ENCODE measurements at regions not wholly inside any gene's neighbourhood (a gene's known extent, or its start where the extent isn't known, plus 50 kb on each side); places are given as distances from the start of the nearest gene placed in this dataset.

DNA sequence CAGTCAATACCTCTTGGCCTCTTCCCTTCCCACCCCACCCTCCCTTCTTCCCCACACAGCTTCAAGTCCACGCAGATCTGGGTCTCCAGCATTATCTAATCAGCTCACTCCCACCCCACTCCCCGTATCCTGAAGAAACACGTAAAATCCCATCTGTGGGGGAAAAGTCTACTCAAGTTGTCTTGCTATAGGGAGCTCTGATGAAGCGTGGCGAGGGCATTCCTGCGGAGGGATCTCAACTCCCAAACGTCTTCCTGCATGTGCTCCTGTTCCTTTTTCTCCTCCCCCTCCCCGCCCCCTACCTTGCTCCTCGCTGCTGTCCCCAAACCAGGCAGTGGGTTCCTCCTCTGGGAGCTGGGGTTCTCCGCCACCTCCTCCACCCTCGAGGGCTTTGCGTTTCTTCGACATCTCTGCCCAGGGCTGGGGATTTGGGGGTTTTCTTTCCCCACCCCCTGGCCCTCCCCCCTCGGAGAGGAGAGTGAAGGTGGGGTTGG, 181.8 kb downstream of the TBXT start:
- no peaks in the 10 kb centered on the region for H3K79me2 ChIP-seq (ENCODE audit: insufficient read depth)
- no peak overlapping the region for H3K4me2 ChIP-seq (ENCODE audit: unreplicated experiment)
- 29 to 32% methylated on average over 10 to 14 of the region's 14 CpGs for WGBS, 2 experiments (ENCODE audit: low coverage in 1 of 2, low lambda C conversion rate in 2 of 2, missing lambda C conversion rate in 2 of 2)
- in situ Hi-C loops (cut with MboI): no loop called here
- no peaks in the 10 kb centered on the region for H3K9me2 ChIP-seq (ENCODE audit: insufficient read depth)
- H3K36me3 ChIP-seq (ENCODE audit: low read depth): no peaks in the 10 kb centered on the region
- DNase-seq: no peak
- H3F3A ChIP-seq (ENCODE audit: insufficient read depth): no peaks in the 10 kb centered on the region
- H3K9me3 ChIP-seq (ENCODE audit: low read depth): no peaks in the 10 kb centered on the region
- no peak overlapping the region for H3K4me3 ChIP-seq
- H3K9ac ChIP-seq: no peak overlapping the region
- H3K27me3 ChIP-seq (replicated peaks; ENCODE audit: insufficient read depth): peaks cover 12% of the 10 kb centered on the region
- TF ChIP-seq EZH2phosphoT487 (IDR thresholded peaks at IDR 0.05; ENCODE audit: insufficient read depth, low read depth) (no peak), EZH2 (IDR thresholded peaks at IDR 0.05; ENCODE audit: insufficient read depth, poor library complexity, severe bottlenecking) (no peak)
- no peaks in the 10 kb centered on the region; the same call in 1 of the 2 replicates for H3K4me1 ChIP-seq (ENCODE audit: insufficient read depth)
- H3K27ac ChIP-seq: no peak overlapping the region
- H4K20me1 ChIP-seq (ENCODE audit: insufficient read depth): no peaks in the 10 kb centered on the region
- H2AFZ ChIP-seq: 0 out of 2 replicates have a peak overlapping the region, but pooled peaks have one; percentile 18

DNA sequence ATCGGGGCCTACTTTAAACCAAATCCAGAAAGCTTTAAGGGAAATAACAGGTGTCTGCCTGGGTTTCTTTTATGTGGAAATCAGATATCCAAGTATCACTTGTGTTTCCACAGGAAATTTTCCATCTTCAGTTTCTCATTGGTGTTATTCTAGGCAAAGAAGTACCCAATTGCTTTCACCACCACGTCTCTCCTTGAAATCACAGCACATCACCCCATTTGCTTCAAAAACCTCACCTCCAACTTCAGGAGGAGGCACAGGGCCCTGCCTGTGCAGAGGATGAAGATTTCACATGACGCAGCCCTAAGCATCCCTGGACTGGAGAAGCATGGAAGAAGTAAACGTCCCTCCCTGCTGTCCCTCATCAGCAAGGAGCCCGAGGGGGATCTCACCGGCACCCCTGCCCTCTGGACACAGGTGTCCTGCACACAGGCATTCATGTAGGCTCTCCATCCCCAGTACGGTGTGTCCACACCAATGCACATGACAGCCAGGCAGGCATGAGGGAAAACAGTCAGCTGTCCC, 182.3 kb downstream of the TBXT start:
- H3K4me2 ChIP-seq (ENCODE audit: unreplicated experiment): no peak overlapping the region
- H3K9me2 ChIP-seq (ENCODE audit: insufficient read depth): no peaks in the 10 kb centered on the region
- no peak for TF ChIP-seq EZH2phosphoT487 (IDR thresholded peaks at IDR 0.05; ENCODE audit: insufficient read depth, low read depth)
- TF ChIP-seq EZH2 (IDR thresholded peaks at IDR 0.05; ENCODE audit: insufficient read depth, poor library complexity, severe bottlenecking): no peak
- no peak overlapping the region for H3K9ac ChIP-seq
- no peaks in the 10 kb centered on the region; the same call in 1 of the 2 replicates for H3K4me1 ChIP-seq (ENCODE audit: insufficient read depth)
- H3K4me3 ChIP-seq: no peak overlapping the region
- H3K27ac ChIP-seq: no peak overlapping the region
- H3K79me2 ChIP-seq (ENCODE audit: insufficient read depth): no peaks in the 10 kb centered on the region
- in situ Hi-C loops (cut with MboI): no loop called here
- no peaks in the 10 kb centered on the region for H3K36me3 ChIP-seq (ENCODE audit: low read depth)
- no peaks in the 10 kb centered on the region for H3K9me3 ChIP-seq (ENCODE audit: low read depth)
- WGBS, 2 experiments (ENCODE audit: low coverage in 1 of 2, low lambda C conversion rate in 2 of 2, missing lambda C conversion rate in 2 of 2): 77 to 81% methylated on average over 6 to 7 of the region's 7 CpGs
- no peaks in the 10 kb centered on the region for H4K20me1 ChIP-seq (ENCODE audit: insufficient read depth)
- H3F3A ChIP-seq (ENCODE audit: insufficient read depth): no peaks in the 10 kb centered on the region
- no peak for DNase-seq
- peaks cover 12% of the 10 kb centered on the region for H3K27me3 ChIP-seq (replicated peaks; ENCODE audit: insufficient read depth)
- no peak overlapping the region for H2AFZ ChIP-seq

DNA sequence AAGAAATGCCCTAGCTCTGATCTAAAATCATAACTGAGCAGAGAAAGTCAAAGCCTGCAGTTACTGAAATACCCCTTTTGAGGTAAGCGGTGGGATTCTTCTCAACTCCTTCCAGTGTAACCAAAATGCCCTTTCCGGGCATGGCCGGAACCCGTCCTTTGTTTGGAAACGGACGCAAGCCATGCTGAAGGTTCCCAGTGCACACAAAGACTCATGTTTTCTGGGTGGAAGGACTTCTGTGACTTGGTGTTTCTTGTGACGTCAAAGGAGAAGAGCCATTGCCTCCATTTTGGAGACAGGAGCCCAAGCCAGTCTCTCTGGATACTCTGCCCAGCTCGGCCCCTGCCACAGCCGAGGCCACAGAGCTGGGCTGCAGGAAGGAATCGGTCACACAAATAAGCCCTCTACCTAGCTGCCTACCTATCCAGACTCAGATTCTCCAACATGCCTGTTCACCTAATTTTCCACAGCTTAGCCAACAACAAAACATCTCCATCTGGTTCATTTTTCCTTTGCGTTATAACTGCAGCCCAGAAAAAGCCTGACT, 182.8 kb downstream of the TBXT start:
- in situ Hi-C loops (cut with MboI): no loop called here
- Histone ChIP-seq H3K27me3 (replicated peaks; ENCODE audit: insufficient read depth) (peaks cover 12% of the 10 kb centered on the region), H3K9me3 (ENCODE audit: low read depth) (no peaks in the 10 kb centered on the region), H2AFZ (no peak overlapping the region), H3K9me2 (ENCODE audit: insufficient read depth) (no peaks in the 10 kb centered on the region), H4K20me1 (ENCODE audit: insufficient read depth) (no peaks in the 10 kb centered on the region), H3K36me3 (ENCODE audit: low read depth) (no peaks in the 10 kb centered on the region), H3F3A (ENCODE audit: insufficient read depth) (no peaks in the 10 kb centered on the region), H3K4me1 (ENCODE audit: insufficient read depth) (no peaks in the 10 kb centered on the region; the same call in 1 of the 2 replicates), H3K4me2 (ENCODE audit: unreplicated experiment) (no peak overlapping the region), H3K79me2 (ENCODE audit: insufficient read depth) (no peaks in the 10 kb centered on the region), H3K4me3 (no peak overlapping the region), H3K9ac (no peak overlapping the region), H3K27ac (no peak overlapping the region)
- no peak for TF ChIP-seq EZH2 (IDR thresholded peaks at IDR 0.05; ENCODE audit: insufficient read depth, poor library complexity, severe bottlenecking)
- no peak for TF ChIP-seq EZH2phosphoT487 (IDR thresholded peaks at IDR 0.05; ENCODE audit: insufficient read depth, low read depth)
- no peak for DNase-seq
- WGBS, 2 experiments (ENCODE audit: low coverage in 1 of 2, low lambda C conversion rate in 2 of 2, missing lambda C conversion rate in 2 of 2): 82 to 83% methylated on average over 11 of the region's 11 CpGs

DNA sequence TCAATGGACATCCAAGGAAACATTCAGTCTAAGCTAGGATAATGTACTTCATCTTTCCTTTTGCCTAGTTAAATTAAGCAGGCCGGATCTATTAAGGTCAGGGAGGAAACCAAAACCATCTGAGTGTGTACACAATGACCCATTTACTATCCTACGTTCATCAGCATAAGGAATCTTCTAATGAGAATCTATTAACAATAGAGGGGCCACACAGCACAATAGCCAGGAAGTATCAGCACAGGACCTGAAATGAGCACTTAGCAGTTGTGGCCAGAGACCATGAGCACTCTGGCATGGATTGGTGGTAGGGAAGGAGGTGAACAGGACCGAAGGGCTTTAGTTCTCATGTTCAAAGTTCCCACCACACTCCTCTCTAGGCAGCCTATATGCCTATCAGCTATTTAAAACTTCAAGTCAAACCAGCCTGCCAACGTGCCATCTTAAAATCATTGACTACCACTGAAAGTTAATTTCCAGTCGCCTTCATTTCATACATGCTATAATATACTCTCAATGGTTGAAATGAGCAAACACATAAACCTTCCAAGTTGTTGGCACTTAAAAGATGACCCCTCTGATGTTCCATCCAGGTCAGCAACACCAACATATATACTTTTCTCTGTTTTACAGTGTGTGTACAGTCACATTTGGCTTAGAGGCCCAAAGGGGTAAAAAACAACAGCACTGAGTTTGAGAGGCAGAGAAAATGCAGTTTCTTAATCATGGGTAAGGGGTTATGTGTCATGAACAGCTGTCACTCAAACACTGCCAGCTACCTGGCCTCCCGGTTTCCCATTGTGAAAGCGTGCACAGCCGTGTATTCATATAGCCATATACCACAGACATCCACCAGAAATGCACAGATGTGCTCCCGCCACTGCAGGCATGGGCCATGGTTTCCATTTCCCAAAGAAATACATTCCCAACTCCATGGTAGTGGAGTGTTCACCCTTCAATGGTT, 184.3 kb downstream of the TBXT start:
- no peak overlapping the region for H3K4me2 ChIP-seq (ENCODE audit: unreplicated experiment)

More for the DNA sequence above, 184.3 kb downstream of the TBXT start:
- Histone ChIP-seq H3K9ac (no peak overlapping the region), H3K4me1 (ENCODE audit: insufficient read depth) (no peaks in the 10 kb centered on the region; the same call in 1 of the 2 replicates), H3K27me3 (replicated peaks; ENCODE audit: insufficient read depth) (no peaks in the 10 kb centered on the region; the same call in 1 of the 2 replicates), H3K4me3 (no peak overlapping the region), H3K9me2 (ENCODE audit: insufficient read depth) (no peaks in the 10 kb centered on the region), H3K79me2 (ENCODE audit: insufficient read depth) (no peaks in the 10 kb centered on the region), H3K9me3 (ENCODE audit: low read depth) (no peaks in the 10 kb centered on the region), H3K36me3 (ENCODE audit: low read depth) (no peaks in the 10 kb centered on the region), H3K27ac (no peak overlapping the region), H3F3A (ENCODE audit: insufficient read depth) (no peaks in the 10 kb centered on the region), H2AFZ (no peak overlapping the region), H4K20me1 (ENCODE audit: insufficient read depth) (no peaks in the 10 kb centered on the region)
- TF ChIP-seq EZH2phosphoT487 (IDR thresholded peaks at IDR 0.05; ENCODE audit: insufficient read depth, low read depth) (no peak), EZH2 (IDR thresholded peaks at IDR 0.05; ENCODE audit: insufficient read depth, poor library complexity, severe bottlenecking) (no peak)
- in situ Hi-C loops (cut with MboI): no loop called here
- no peak for DNase-seq
- 65 to 66% methylated on average over 9 of the region's 9 CpGs for WGBS, 2 experiments (ENCODE audit: low coverage in 1 of 2, low lambda C conversion rate in 2 of 2, missing lambda C conversion rate in 2 of 2)
